ENCODE measurements at regions not wholly inside any gene's neighbourhood (a gene's known extent, or its start where the extent isn't known, plus 50 kb on each side); places are given as distances from the start of the nearest gene placed in this dataset.

GRCh38 chr5:4963265-4963664 is 176.9 kb upstream of the ADAMTS16 start:
- no peaks in the 10 kb centered on the region for H3K27me3 ChIP-seq (ENCODE audit: insufficient read depth, poor library complexity, severe bottlenecking)
- TF ChIP-seq GABPA (IDR thresholded peaks at IDR 0.05; ENCODE audit: low read depth) (no peak), POLR2AphosphoS5 (IDR thresholded peaks at IDR 0.05; ENCODE audit: low read depth) (no peak), SPI1 (IDR thresholded peaks at IDR 0.05; ENCODE audit: borderline replicate concordance, low read depth) (no peak)
- TF ChIP-seq, protein P1, sequence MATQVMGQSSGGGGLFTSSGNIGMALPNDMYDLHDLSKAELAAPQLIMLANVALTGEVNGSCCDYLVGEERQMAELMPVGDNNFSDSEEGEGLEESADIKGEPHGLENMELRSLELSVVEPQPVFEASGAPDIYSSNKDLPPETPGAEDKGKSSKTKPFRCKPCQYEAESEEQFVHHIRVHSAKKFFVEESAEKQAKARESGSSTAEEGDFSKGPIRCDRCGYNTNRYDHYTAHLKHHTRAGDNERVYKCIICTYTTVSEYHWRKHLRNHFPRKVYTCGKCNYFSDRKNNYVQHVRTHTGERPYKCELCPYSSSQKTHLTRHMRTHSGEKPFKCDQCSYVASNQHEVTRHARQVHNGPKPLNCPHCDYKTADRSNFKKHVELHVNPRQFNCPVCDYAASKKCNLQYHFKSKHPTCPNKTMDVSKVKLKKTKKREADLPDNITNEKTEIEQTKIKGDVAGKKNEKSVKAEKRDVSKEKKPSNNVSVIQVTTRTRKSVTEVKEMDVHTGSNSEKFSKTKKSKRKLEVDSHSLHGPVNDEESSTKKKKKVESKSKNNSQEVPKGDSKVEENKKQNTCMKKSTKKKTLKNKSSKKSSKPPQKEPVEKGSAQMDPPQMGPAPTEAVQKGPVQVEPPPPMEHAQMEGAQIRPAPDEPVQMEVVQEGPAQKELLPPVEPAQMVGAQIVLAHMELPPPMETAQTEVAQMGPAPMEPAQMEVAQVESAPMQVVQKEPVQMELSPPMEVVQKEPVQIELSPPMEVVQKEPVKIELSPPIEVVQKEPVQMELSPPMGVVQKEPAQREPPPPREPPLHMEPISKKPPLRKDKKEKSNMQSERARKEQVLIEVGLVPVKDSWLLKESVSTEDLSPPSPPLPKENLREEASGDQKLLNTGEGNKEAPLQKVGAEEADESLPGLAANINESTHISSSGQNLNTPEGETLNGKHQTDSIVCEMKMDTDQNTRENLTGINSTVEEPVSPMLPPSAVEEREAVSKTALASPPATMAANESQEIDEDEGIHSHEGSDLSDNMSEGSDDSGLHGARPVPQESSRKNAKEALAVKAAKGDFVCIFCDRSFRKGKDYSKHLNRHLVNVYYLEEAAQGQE (IDR thresholded peaks at IDR 0.05; ENCODE audit: insufficient replicate concordance, low read depth) = no peak
- TF ChIP-seq, protein P2, sequence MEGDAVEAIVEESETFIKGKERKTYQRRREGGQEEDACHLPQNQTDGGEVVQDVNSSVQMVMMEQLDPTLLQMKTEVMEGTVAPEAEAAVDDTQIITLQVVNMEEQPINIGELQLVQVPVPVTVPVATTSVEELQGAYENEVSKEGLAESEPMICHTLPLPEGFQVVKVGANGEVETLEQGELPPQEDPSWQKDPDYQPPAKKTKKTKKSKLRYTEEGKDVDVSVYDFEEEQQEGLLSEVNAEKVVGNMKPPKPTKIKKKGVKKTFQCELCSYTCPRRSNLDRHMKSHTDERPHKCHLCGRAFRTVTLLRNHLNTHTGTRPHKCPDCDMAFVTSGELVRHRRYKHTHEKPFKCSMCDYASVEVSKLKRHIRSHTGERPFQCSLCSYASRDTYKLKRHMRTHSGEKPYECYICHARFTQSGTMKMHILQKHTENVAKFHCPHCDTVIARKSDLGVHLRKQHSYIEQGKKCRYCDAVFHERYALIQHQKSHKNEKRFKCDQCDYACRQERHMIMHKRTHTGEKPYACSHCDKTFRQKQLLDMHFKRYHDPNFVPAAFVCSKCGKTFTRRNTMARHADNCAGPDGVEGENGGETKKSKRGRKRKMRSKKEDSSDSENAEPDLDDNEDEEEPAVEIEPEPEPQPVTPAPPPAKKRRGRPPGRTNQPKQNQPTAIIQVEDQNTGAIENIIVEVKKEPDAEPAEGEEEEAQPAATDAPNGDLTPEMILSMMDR (IDR thresholded peaks at IDR 0.05; ENCODE audit: insufficient read depth, low read length) = no peak
- DNase-seq (ENCODE audit: low read depth in 1 of 2, low spot score in 1 of 2) = no peak

GRCh38 chr5:4969351-4969750 is 170.8 kb upstream of the ADAMTS16 start:
- no peak overlapping the region for H3K27ac ChIP-seq (replicated peaks)
- no peak overlapping the region for H3K4me3 ChIP-seq (replicated peaks; ENCODE audit: insufficient read depth, low read length)
- TF ChIP-seq, protein P2 (IDR thresholded peaks at IDR 0.05; ENCODE audit: insufficient read depth, low read length) = no peak
- no peak for TF ChIP-seq GABPA (IDR thresholded peaks at IDR 0.05; ENCODE audit: low read depth)
- TF ChIP-seq, protein P1 (IDR thresholded peaks at IDR 0.05; ENCODE audit: insufficient replicate concordance, low read depth) = no peak
- no peak for TF ChIP-seq SPI1 (IDR thresholded peaks at IDR 0.05; ENCODE audit: borderline replicate concordance, low read depth)
- no peak for TF ChIP-seq POLR2AphosphoS5 (IDR thresholded peaks at IDR 0.05; ENCODE audit: low read depth)
- no peaks in the 10 kb centered on the region for H3K27me3 ChIP-seq (ENCODE audit: insufficient read depth, poor library complexity, severe bottlenecking)
- DNase-seq (ENCODE audit: low read depth in 1 of 2, low spot score in 1 of 2) = no peak

More at GRCh38 chr5:4963265-4963664, 176.9 kb upstream of the ADAMTS16 start:
- H3K4me3 ChIP-seq (replicated peaks; ENCODE audit: insufficient read depth, low read length) = no peak overlapping the region
- H3K27ac ChIP-seq (replicated peaks) = no peak overlapping the region

- no peak for DNase-seq (ENCODE audit: low read depth in 1 of 2, low spot score in 1 of 2)
- Histone ChIP-seq H3K27me3 (ENCODE audit: insufficient read depth, poor library complexity, severe bottlenecking) (no peaks in the 10 kb centered on the region), H3K4me3 (replicated peaks; ENCODE audit: insufficient read depth, low read length) (no peak overlapping the region), H3K27ac (replicated peaks) (no peak overlapping the region)
- TF ChIP-seq SPI1 (IDR thresholded peaks at IDR 0.05; ENCODE audit: borderline replicate concordance, low read depth) (no peak), GABPA (IDR thresholded peaks at IDR 0.05; ENCODE audit: low read depth) (no peak), POLR2AphosphoS5 (IDR thresholded peaks at IDR 0.05; ENCODE audit: low read depth) (no peak)
- TF ChIP-seq, protein P1 (IDR thresholded peaks at IDR 0.05; ENCODE audit: insufficient replicate concordance, low read depth) = no peak
- TF ChIP-seq, protein P2 (IDR thresholded peaks at IDR 0.05; ENCODE audit: insufficient read depth, low read length) = no peak
Measured at GRCh38 chr5:4970171-4970570, 170.0 kb upstream of the ADAMTS16 start.
